ENCODE measurements at regions not wholly inside any gene's neighbourhood (a gene's known extent, or its start where the extent isn't known, plus 50 kb on each side); places are given as distances from the start of the nearest gene placed in this dataset.
"Not testable (repeated sequence)": the region's sequence is repeated elsewhere in the genome, so short reads cannot be mapped to it uniquely, and the experiment has no call there.

DNA sequence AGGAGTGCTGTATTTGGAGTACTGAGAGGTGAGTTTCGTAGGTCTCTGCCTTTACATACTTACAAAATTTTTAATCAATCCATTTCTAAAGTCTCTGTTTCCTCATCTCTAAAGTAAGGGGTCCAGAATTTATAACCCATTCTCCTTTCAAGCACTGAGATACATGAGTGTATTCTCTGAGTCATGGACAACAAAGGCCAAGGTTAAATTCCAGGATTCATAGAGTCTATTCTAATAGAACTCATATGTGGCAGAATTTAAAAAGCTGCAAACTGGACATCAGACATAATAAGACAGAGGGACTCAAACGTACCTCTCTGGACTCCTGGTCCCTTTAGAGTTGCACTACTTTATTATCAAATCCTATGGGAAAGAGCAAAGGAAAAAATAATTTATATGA lies 112.5 kb upstream of the SLIT3 start:
- DNase-seq (ENCODE audit: low spot score): no peak

DNA sequence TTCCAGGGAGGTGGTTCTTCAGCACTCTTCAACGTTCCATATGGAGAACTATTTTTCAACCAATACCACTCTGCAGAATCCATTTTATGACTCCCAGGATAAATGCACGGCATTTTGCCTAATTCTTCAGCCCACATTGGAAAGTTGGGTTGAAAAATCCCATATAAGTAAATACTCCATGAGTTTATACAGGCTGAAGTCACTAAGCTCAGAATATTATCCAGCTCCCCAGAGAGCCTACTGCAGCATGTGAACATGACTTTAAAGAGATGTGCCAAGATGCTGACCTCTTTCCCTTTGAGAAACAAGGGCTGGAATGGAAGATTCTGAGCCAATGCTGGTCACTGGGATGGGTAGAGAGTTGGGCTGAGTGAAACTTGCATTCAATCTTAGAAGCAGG lies 111.9 kb upstream of the SLIT3 start:
- no peak for DNase-seq (ENCODE audit: low spot score)

DNA sequence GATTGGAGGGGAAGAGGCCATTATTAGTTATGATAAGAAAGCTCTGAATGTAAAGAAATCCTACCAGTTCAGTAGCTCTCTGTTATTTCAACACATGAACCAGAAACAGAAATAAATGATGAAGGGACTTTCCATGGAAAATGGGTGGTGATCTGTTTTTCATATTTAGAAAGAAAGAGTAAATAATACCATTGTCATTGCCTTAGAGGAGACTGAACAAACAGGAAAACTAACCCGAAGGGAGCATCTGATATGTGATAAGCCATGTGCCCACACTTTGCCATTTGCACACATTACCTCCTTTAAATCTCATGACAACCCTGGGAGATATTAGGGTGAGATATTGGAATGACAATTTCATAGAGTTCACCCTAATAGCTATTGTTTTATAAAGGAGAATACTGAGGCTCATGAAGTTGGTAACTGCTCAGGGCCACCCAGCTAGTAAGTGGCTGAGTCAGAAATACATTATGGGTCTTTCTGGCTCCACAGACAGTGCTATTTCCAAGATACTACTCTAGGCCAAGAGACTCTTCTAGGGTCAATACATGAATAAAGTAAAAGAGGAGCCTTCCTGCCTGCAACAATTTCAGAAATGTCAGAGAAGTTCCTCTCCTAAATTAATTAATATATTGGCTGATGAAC lies 111.0 kb upstream of the SLIT3 start:
- no peak for DNase-seq (ENCODE audit: low spot score)

DNA sequence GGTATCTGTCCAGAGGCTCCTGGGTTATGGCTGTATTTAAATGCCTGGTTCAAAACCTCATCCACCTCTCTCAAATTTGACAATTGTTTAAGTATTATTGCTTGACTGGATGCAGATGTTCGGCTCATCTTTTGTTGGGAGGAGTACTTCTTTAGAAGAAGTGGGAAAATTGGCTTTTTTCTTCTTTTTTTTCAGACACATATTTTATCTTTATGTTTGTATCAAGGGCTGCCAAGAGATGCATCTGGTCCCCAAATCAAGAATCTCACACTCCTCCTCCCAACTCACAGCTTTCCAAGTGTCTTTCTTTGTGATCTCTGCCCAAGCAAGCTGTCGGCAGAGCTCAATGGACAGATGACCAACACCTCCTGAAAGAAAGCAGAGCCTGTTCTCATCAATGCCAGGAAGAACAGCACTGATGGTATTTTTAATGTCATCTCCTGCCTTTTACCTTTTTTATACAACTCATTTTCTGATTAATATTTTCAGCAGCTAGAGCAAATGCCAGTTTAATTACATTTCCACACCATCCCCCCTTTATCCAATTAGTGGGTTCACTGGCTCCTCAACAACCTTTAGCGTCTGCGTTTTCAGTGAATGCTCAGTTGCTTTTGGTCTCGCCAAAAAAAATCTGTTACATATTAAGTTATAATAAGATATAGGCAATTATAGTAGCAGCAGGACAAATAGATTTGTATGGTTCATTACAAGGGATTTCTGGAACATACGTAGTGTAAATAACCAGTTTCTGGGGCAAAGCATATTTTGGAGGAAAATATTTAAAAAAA lies 110.3 kb upstream of the SLIT3 start:
- no peak for DNase-seq (ENCODE audit: low spot score)

DNA sequence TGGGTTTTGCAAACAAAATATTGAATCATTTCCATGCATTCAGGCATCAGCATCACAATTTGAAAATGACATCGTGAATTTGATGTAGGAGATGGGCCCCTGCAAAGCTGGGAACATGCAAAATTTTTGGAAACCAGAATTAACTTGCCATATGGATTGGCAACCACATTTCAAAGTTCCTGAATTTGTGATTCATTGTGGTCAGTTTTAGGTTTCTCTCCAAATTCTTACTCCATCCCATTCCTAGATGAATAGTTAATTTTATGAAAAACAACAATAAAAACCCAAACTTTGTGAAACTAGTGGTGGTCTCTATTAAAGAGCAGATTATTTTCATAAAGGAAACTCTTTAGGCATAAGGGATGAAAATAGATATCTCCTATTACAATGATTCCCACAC lies 107.8 kb upstream of the SLIT3 start:
- no peak for DNase-seq (ENCODE audit: low spot score)

DNA sequence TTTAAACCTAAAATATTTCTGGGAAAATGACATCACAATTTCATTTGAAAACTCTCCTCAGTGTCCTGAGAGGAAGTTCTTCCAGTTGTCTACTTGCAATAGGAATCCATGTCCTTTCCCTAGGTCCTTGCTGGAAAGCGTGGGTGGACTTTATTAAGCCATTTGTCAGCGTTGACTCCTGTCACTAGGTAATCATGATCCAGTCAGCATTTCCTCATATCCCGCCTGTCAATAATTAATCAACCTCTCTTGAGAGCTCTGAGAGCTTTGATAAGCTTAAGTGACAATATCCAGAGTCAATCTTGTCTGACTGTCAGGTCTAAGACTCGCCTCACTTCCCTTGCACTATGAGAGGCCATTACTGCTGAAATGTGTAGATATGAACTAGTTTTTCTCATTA lies 107.2 kb upstream of the SLIT3 start:
- no peak for DNase-seq (ENCODE audit: low spot score)

DNA sequence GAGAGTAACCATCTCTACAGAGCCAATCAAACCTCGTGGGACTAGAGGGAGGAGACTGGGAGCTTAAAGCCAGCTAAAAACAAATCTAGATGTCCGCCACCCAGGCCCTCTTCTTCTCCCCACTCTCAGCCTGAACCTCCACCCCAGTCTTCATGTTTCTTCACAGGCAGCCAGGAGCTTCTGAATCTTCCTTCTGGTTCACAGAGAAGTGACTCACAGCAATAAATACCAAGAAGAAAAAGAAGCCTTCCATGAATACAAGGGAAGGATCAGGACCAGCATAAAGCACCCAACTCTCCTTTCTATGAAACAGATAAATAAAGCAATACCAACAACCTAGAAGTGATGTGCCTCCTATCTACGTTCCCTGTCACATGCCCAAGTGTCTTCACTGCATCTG lies 103.3 kb upstream of the SLIT3 start:
- no peak for DNase-seq (ENCODE audit: low spot score)

DNA sequence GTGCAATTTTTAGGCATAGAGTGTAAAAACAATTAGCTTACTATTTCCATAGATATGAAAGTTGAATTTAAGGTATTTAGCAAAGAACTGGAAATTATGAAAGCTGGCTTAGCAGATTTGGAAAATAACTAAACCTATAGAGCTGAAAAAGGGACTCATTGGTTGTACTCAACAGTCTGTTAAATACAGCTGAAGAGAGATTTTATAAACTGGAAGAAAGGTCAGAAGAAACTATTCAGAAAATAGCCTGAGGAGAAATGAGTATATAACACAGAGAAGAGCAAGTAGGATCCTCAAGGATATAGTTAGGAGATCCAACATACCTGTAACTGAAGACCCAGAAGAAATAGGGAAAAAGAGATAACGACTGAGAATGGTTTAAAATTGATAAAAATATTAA lies 97.6 kb upstream of the SLIT3 start:
- DNase-seq (ENCODE audit: low spot score): no peak

DNA sequence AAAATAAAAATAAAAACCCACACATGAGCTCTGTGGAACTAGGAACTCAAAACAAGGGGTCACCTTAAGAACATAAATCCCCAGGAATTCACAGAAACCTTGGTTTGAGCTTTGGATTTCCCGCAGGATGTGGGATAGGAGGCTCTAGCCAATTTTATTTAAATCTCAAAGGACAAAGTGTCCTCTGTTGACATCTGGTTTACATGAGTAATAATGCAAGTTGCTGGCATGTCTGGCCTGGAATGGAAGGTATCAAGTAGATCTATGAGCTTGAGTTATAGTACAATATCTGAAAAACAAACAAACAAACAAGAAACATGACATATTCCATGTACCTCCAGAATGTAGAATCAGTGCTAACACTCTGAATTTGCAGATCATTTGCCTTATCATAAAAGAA lies 94.2 kb upstream of the SLIT3 start:
- DNase-seq (ENCODE audit: low spot score): no peak

DNA sequence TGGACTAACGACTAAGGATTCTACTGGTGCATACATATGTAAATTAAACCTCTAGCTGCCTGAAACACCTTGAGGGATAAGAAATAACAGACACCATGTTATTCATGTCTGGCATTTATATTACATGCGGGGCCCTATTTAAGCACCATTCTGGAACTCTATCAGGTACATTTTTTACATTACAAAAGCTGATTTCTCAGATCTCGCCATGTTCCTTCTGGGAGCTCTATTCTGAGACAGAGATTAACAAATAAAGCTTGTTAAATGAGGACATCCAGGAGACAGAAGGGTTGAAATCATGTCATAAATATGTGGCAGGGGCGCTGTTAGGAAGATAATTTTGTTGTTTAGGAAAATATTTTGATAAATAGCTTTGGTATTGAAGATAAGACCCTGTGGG lies 93.4 kb upstream of the SLIT3 start:
- no peak for DNase-seq (ENCODE audit: low spot score)

DNA sequence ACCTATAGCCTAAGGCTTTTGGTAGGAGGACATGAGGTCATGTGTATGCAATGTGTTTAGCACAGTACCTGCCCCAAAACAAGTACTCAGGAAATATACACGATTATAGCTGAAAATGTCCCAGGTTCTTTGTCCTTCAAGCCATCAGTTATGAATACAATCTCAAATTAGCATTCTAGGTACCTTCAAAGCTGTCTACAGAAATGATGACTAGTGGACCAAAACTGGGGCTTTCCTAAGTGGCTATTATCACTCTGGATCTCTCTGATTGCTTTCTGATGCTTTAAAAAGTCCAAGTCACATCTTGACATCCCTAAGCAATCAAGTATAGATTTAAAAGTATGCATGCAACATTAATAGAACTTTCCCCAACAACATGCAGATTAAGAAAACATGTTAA lies 93.0 kb upstream of the SLIT3 start:
- no peak for DNase-seq (ENCODE audit: low spot score)

DNA sequence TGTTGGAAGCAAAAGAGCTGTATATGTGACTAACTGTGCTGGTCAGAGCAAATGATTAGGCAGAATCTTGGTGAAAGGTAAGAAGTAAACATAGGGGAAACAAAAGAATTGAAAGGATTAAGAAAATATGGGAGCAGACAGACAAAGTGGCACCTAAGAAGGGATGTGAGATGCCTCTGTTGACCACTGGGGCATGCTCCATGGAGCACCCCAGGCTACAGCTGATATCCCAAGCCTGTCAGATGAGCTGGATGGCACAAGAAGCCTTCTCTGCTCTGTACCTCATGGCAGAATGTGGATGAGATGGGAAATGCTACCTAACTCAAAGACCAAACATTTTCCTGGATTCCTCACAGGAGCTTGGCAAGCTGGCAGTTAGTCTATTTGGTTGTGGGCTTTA lies 89.3 kb upstream of the SLIT3 start:
- no peak for DNase-seq (ENCODE audit: low spot score)

DNA sequence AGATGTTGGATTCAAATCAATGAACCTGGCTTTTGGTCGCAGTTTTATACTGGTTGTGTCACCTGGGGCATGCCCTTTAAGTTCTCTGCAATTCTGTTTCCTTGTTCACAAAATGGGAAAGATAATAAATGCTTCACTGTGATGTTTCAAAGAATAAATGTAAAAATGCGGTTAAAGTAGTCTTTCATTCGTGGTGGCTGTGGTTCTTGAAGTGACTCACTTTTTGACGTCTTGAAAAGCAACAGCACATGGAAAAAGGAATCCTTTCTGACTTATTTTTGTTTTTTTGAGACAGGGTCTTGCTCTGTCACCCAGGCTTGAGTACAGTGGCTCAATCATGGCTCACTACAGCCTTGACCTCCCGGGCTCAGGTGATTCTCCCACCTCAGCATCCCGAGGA lies 88.4 kb upstream of the SLIT3 start:
- no peak for DNase-seq (ENCODE audit: low spot score)

DNA sequence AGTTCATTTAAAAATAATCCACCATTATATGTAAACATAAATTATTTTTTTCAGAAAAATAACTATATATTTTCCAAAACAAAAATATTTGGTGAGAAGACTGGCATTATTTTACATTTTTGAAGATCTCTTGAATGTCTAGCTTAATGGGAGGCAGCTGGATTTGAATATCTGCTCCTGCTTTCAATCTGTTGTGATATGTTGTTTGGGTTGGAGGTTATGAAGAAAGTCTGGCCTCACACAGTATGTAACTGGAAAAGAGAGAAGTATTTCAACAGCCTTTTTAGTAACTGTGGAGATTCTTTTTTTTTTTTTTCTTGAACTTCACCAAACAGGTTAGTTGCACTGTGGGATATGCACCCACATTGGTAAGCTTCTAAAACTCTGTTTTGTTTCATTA lies 84.7 kb upstream of the SLIT3 start:
- DNase-seq (ENCODE audit: low spot score): no peak

DNA sequence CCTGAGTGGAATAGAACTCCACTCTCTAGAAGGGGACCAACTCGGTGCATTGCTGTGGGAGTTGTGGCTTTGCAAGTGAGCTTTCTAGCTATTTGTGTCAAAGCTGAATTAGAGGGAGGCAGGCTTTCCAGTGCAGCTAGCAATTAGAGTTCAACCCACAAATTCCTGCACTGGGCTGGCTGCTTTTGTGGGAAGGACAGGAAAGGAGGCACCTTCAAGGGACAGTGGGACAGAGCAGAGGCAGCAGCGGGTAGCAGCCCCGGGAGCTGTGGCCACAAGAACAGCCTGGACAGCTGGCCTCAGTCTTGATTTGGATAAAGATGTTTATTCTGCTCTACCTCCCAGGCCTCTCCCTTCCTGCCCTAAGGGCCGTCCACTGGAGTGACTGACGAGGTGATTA lies 83.7 kb upstream of the SLIT3 start:
- no peak for DNase-seq (ENCODE audit: low spot score)

DNA sequence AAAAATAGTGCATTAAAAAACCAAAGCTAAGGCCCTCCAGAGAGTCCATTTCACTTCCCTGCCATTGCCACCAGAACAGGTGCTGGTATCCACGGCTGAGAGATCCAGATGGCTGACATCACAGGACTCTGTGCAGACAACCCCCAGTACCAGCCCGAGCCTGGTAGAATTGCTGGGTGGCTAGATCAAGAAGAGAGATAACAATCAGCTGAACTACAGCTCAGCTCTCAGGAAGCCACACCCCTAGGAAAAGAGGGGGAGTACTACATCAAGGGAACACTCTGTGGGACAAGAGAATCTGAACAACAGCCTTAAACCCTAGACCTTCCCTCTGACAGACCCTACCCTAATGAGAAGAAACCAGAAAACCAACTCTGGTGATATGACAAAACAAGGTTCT lies 73.8 kb upstream of the SLIT3 start:
- no peak for DNase-seq (ENCODE audit: low spot score)

DNA sequence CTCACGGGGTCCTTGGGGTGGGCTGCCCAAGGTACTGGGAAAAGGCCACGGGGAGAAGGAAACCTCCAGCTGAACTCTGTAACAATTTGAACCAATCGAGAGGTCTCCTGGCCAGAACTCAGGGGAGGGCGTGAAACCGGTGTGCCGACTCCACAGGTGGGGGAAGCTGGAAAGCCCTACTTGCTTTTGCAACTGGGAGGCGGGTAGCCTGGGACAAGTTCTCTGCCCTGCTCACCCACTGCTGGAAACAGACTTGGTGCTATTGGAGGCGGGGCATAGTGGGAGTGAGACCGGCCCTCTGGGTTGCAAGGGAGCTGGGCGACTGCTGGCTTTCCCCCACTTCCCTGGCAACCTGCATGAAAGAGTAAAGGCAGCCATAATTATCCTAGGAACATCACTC lies 73.2 kb upstream of the SLIT3 start:
- DNase-seq (ENCODE audit: low spot score): no peak

DNA sequence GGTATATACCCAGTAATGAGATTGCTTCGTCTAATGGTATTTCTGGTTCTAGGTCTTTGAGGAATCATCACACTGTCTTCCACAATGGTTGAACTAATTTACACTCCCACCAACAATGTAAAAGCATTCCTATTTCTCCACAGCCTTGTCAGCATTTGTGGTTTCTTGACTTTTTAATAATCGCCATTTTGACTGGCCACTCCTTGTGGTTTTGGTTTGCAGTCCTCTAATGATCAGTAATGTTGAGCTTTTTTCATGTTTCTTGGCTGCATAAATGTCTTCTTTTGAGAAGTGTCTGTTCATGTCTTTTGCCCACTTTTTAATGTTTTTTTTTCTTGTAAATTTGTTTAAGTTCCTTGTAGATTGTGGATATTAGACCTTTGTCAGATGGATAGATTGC lies 70.9 kb upstream of the SLIT3 start:
- DNase-seq (ENCODE audit: low spot score): not testable (repeated sequence)

DNA sequence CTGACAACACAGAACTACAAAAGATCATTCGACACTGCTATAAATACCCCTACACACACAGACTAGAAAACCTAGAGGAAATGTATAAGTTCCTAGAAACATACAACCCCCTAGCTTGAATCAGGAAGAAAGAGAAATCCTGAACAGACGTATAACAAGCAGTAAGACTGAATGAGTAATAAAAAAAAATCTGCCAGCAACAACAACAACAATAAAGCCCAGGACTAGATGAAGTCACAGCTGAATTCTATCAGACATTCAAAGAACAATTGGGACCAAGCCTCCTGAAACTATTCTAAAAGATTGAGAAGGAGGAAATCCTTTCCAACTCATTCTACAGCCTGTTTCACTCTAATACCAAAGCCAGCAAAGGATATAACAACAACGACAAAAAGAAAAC lies 68.2 kb upstream of the SLIT3 start:
- DNase-seq (ENCODE audit: low spot score): no peak

DNA sequence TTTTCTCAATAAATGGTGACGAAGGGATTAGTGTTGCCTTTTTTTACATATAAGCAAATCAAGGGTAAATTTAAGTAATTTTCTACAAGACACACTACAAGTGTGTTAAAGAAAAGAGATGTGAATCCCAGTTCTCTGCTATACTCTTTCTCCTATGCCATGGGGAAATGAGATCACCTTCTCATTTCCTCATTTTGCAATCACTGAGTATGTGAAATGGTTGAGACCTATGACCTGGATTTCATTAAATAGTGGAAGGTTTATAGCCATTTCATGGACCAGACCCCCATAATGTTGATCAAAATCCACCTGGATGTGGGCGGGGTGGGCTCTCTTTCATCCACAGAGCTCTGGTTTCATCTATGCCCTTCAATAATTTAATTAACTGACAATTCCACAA lies 66.9 kb upstream of the SLIT3 start:
- DNase-seq (ENCODE audit: low spot score): no peak

DNA sequence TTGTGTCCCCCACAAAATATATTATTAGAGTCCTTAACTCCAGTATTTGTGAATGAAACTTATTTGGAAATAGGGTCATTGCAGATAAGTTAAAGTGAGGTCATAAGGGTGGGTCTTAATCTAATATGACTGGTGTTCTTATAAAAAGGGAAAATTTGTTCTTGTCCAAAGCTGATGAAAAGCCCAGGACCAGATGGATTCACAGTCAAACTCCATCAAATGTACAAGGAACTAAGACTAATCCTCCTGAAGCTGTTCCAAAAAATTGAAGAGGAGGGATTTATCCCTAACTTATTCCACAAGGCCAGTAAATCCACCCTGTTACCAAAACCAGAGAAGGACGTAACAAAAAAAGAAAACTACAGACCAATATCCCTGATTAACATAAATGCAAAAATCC lies 56.4 kb upstream of the SLIT3 start:
- no peak for DNase-seq (ENCODE audit: low spot score)

DNA sequence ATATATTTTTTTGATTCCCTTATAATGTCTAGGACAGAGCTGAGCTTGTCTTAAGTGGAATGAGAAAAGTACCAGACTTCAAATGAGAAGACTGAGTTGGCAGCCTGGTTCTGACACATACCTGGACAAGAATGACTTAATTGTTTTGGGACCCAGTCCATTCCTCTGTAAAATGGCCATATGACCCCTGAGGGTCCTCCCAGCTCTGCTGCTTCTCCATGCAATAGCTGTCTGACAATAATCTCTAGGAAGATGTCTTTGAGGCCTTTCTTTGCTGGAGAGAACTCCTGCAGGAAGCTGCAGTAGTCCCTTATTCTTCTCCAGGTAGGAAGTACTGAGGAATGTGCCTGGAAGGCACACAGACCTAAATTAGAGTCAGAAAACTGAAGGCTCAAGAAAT lies 55.9 kb upstream of the SLIT3 start:
- DNase-seq (ENCODE audit: low spot score): no peak

DNA sequence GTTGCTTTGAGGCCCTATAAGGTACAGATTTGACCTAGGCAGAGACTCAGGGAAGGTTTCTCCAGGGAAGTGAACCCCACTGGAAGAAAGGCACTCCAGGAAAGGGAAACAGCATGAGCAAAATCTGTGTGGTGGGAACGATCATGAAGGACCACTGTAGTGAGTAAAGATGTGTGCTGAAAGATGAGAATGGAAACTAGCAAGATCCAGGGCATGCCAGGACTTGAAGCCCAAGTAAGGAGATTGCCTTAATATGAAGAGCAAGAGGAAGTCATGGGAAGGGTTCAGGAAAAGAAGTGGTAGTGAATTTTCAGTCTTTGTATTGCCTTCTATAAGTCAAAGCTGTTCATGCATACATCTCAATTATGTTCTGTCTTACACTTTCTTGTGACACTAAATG lies 55.2 kb upstream of the SLIT3 start:
- no peak for DNase-seq (ENCODE audit: low spot score)

DNA sequence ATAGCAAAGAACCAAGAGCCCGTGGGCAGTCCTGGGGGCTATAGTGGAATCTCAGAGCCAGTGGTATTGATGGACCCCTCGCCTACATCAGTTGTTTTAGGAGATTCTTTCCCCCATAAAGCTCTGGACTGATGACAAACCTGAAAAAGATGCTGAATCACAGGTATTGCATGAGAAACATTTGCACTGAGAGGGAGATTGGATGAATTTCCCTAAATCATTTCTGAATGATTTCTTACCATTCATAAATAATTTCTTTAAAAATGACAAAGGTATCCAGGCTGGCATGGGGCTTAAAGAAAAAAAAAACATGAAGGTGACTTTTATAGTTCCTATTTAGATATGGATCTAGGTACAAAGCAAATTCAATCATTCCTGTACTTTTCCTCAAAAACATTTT lies 54.0 kb upstream of the SLIT3 start:
- no peak for DNase-seq (ENCODE audit: low spot score)
